Lower lobe of right lung (tissue), 2 donors: ENCODE measurements at regions not wholly inside any gene's neighbourhood (a gene's known extent, or its start where the extent isn't known, plus 50 kb on each side); places are given as distances from the start of the nearest gene placed in this dataset.

ENCODE experiments used
- ATAC-seq, 2 donors: fragments of 200-7000 bp; cut with Tn5 transposase; one replicate each; pipeline ENCODE4 v1.9.1; 2020 to 2022; ENCODE audit warnings: mild to moderate bottlenecking in 2 of 2, moderate library complexity in 2 of 2
- DNase-seq: peaks from one replicate; pipeline ENCODE4 v3.0.0-alpha.2; 2020
- H3K27ac ChIP-seq: fragments of 200-600 bp; one replicate; pipeline ENCODE4 v1.8.0; 2022
- H3K27me3 ChIP-seq: fragments of 200-600 bp; one replicate; pipeline ENCODE4 v1.8.0; 2022; ENCODE audit warnings: low read depth
- H3K36me3 ChIP-seq: fragments of 200-600 bp; one replicate; pipeline ENCODE4 v1.8.0; 2022; ENCODE audit warnings: mild to moderate bottlenecking
- H3K4me1 ChIP-seq: fragments of 200-600 bp; one replicate; pipeline ENCODE4 v1.8.0; 2022
- H3K4me3 ChIP-seq: fragments of 200-600 bp; one replicate; pipeline ENCODE4 v1.8.0; 2022; ENCODE audit warnings: mild to moderate bottlenecking
- H3K9me3 ChIP-seq: fragments of 200-600 bp; one replicate; pipeline ENCODE4 v1.8.0; 2022
- intact Hi-C: fragments of 100-400 bp; cut with DNase I; formaldehyde crosslinking; loops from one replicate; pipeline ENCODE4 v1.11.0; 2022
- TF ChIP-seq, protein P1 (sequence below): fragments of 200-600 bp; IDR thresholded peaks from one replicate; pipeline ENCODE4 v1.8.0; 2022; ENCODE audit warnings: antibody characterized with exemption, mild to moderate bottlenecking
- donor health status: DM: no; HTN: yes; CAD: no; lungs with severe emphysema.

DNA sequence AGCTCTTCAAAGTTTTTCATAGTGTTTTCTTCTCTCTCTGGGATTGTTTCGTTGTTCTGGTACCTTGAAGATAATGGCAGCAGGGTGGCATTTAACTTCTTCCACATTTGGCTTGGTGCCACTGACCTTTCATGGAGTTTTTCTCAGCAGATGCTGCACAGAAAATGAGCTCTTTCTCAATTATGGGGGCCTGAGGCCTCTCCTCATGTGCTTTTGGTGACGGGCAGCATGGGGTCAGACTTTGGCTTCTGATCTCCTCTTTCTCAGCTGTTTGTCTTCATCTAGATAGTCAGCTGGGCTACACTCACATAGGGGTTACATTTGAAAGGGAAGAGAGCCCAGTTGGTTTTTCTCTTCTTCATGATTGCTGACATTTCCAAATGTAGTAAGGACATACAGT is 76.3 kb downstream of the FAT3 start:
- no peaks in the 10 kb centered on the region for H3K27me3 ChIP-seq
- DNase-seq (no peak), ATAC-seq (no peak)
- TF ChIP-seq, protein P1, sequence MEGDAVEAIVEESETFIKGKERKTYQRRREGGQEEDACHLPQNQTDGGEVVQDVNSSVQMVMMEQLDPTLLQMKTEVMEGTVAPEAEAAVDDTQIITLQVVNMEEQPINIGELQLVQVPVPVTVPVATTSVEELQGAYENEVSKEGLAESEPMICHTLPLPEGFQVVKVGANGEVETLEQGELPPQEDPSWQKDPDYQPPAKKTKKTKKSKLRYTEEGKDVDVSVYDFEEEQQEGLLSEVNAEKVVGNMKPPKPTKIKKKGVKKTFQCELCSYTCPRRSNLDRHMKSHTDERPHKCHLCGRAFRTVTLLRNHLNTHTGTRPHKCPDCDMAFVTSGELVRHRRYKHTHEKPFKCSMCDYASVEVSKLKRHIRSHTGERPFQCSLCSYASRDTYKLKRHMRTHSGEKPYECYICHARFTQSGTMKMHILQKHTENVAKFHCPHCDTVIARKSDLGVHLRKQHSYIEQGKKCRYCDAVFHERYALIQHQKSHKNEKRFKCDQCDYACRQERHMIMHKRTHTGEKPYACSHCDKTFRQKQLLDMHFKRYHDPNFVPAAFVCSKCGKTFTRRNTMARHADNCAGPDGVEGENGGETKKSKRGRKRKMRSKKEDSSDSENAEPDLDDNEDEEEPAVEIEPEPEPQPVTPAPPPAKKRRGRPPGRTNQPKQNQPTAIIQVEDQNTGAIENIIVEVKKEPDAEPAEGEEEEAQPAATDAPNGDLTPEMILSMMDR, result no peak
- H3K4me3 ChIP-seq, result no peak overlapping the region
- no peaks in the 10 kb centered on the region for H3K4me1 ChIP-seq
- no peaks in the 10 kb centered on the region for H3K36me3 ChIP-seq
- intact Hi-C loops, result no loop called here
- no peaks in the 10 kb centered on the region for H3K9me3 ChIP-seq
- no peak overlapping the region for H3K27ac ChIP-seq

- H3K27me3 ChIP-seq, result no peaks in the 10 kb centered on the region
- intact Hi-C loops, result no loop called here
- DNase-seq (no peak), ATAC-seq (no peak)
- H3K36me3 ChIP-seq, result no peaks in the 10 kb centered on the region
- no peaks in the 10 kb centered on the region for H3K9me3 ChIP-seq
- H3K27ac ChIP-seq, result no peak overlapping the region
- H3K4me3 ChIP-seq, result no peak overlapping the region
- TF ChIP-seq, protein P1, result no peak
- no peaks in the 10 kb centered on the region for H3K4me1 ChIP-seq
Observed at GRCh38 chr11:92302770-92303169, 78.2 kb downstream of the FAT3 start.

- Histone ChIP-seq H3K27me3 (no peaks in the 10 kb centered on the region), H3K36me3 (no peaks in the 10 kb centered on the region), H3K4me1 (no peaks in the 10 kb centered on the region), H3K4me3 (no peak overlapping the region), H3K9me3 (no peaks in the 10 kb centered on the region), H3K27ac (no peak overlapping the region)
- DNase-seq, result no peak
- no peak for ATAC-seq
- intact Hi-C loops, result no loop called here
- TF ChIP-seq, protein P1, result no peak
Observed at GRCh38 chr11:92304271-92304670, 79.7 kb downstream of the FAT3 start.

- H3K9me3 ChIP-seq, result no peaks in the 10 kb centered on the region
- ATAC-seq (no peak), DNase-seq (no peak)
- no peak overlapping the region for H3K4me3 ChIP-seq
- no peaks in the 10 kb centered on the region for H3K36me3 ChIP-seq
- TF ChIP-seq, protein P1, result no peak
- intact Hi-C loops, result no loop called here
- H3K27ac ChIP-seq, result no peak overlapping the region
- peaks cover 1% of the 10 kb centered on the region for H3K4me1 ChIP-seq
- H3K27me3 ChIP-seq, result no peaks in the 10 kb centered on the region
Observed at GRCh38 chr11:92306966-92307510, 82.4 kb downstream of the FAT3 start.

GRCh38 chr11:92308366-92308765 is 83.7 kb downstream of the FAT3 start:
- Histone ChIP-seq H3K4me1 (peaks cover 5% of the 10 kb centered on the region), H3K9me3 (no peaks in the 10 kb centered on the region), H3K36me3 (no peaks in the 10 kb centered on the region), H3K4me3 (no peak overlapping the region), H3K27ac (no peak overlapping the region), H3K27me3 (no peaks in the 10 kb centered on the region)
- TF ChIP-seq, protein P1, result no peak
- intact Hi-C loops, result no loop called here
- ATAC-seq, result no peak
- no peak for DNase-seq
